K562 (cell line): ENCODE measurements at regions not wholly inside any gene's neighbourhood (a gene's known extent, or its start where the extent isn't known, plus 50 kb on each side); places are given as distances from the start of the nearest gene placed in this dataset.

Source experiments
- GABPB1 ChIP-seq: sonication (generic); formaldehyde crosslinking; IDR thresholded peaks from 2 replicates; pipeline ENCODE4 v1.8.0; 2022; ENCODE audit warnings: mild to moderate bottlenecking, missing genetic modification reagents
- PHF8 ChIP-seq: fragments of 200-600 bp; sonication (generic); IDR thresholded peaks from 2 replicates; pipeline ENCODE4 v1.6.1; 2012; ENCODE audit warnings: mixed run types, mild to moderate bottlenecking, inconsistent platforms, low read length, moderate library complexity, borderline replicate concordance
- RFX5 ChIP-seq: IDR thresholded peaks from 2 replicates; pipeline ENCODE4 v1.6.1; 2011; ENCODE audit warnings: low read depth, mild to moderate bottlenecking, improper control_type of control experiment, low read length
- U2AF1 ChIP-seq: fragments of 200-400 bp; formaldehyde crosslinking; optimal IDR thresholded peaks from 2 replicates; pipeline ENCODE3; 2017; ENCODE audit warnings: mild to moderate bottlenecking, low read depth, low read length, moderate library complexity

GRCh38 chr7:47094462-47094861 lies 487.4 kb downstream of the TNS3 start:
- TF ChIP-seq GABPB1 (no peak), U2AF1 (no peak), RFX5 (no peak), PHF8 (no peak)
